CD4-positive, alpha-beta T cell (primary cell): ENCODE measurements at regions not wholly inside any gene's neighbourhood (a gene's known extent, or its start where the extent isn't known, plus 50 kb on each side); places are given as distances from the start of the nearest gene placed in this dataset.

Experiments used
- ATAC-seq: fragments of 200-7000 bp; cut with Tn5 transposase; one replicate; pipeline ENCODE4 v1.10.0; 2022; ENCODE audit warnings: mild to moderate bottlenecking; ENCODE audit not compliant: poor library complexity
- CTCF ChIA-PET: fragments of 350-600 bp; sonication (Branson Sonifier 250); formaldehyde crosslinking; loops from one replicate; lab custom pipeline; 2021; ENCODE audit warnings: antibody characterized with exemption, inconsistent platforms; lab: Charles Lee
- POLR2A ChIA-PET: fragments of 350-600 bp; sonication (Branson Sonifier 250); formaldehyde crosslinking; loops from one replicate; lab custom pipeline; 2021; ENCODE audit warnings: antibody characterized with exemption, inconsistent platforms; lab: Charles Lee
- DNase-seq, 14 experiments: peaks; one replicate each; pipeline ENCODE4 v3.0.0-alpha.2; 2013 to 2020; ENCODE audit warnings: mixed read lengths in 2 of 14
- H3K27ac ChIP-seq, 2 donors: one replicate each; pipeline versions ENCODE4 v1.5.1 to v1.7.0; 2013; ENCODE audit warnings: low read length in 2 of 2, low read depth in 1 of 2, mild to moderate bottlenecking in 1 of 2
- H3K27me3 ChIP-seq, 2 experiments: 1 replicate in 1 of 2; 2 replicates in 1 of 2; pipeline versions ENCODE4 v1.6.1 to v1.7.0; 2013; ENCODE audit warnings: low read length in 2 of 2, control low read depth in 1 of 2, mild to moderate bottlenecking in 1 of 2, moderate library complexity in 1 of 2; ENCODE audit not compliant: insufficient read depth in 2 of 2, control insufficient read depth in 1 of 2
- H3K36me3 ChIP-seq: one replicate; pipeline ENCODE4 v1.6.1; 2013; ENCODE audit warnings: low read length, control low read depth; ENCODE audit not compliant: insufficient read depth
- H3K4me1 ChIP-seq: one replicate; pipeline ENCODE4 v1.6.1; 2013; ENCODE audit warnings: low read length, control low read depth; ENCODE audit not compliant: insufficient read depth
- H3K4me3 ChIP-seq: one replicate; pipeline ENCODE4 v1.5.1; 2013; ENCODE audit warnings: mild to moderate bottlenecking, low read length, moderate library complexity
- H3K9me3 ChIP-seq, 2 experiments: 1 replicate in 1 of 2; 2 replicates in 1 of 2; pipeline versions ENCODE4 v1.6.1 to v1.7.0; 2013; ENCODE audit warnings: low read length in 2 of 2, mild to moderate bottlenecking in 2 of 2, control low read depth in 1 of 2, moderate library complexity in 1 of 2; ENCODE audit not compliant: control insufficient read depth in 1 of 2, insufficient read depth in 1 of 2
- H3K27ac Mint-ChIP-seq: one replicate; pipeline ENCODE4 v1.8.0; 2020; ENCODE audit warnings: mixed read lengths
- H3K27me3 Mint-ChIP-seq: one replicate; pipeline ENCODE4 v1.8.0; 2021; ENCODE audit warnings: mixed read lengths
- H3K36me3 Mint-ChIP-seq: one replicate; pipeline ENCODE4 v1.8.0; 2021; ENCODE audit warnings: low read depth, mixed read lengths
- H3K4me1 Mint-ChIP-seq: one replicate; pipeline ENCODE4 v1.8.0; 2021; ENCODE audit warnings: low read depth, mixed read lengths
- H3K4me3 Mint-ChIP-seq: one replicate; pipeline ENCODE4 v1.8.0; 2020; ENCODE audit warnings: mild to moderate bottlenecking, mixed read lengths
- H3K9me3 Mint-ChIP-seq: one replicate; pipeline ENCODE4 v1.8.0; 2020; ENCODE audit warnings: mixed read lengths
- CTCF ChIP-seq: fragments of 200-600 bp; IDR thresholded peaks from one replicate; pipeline ENCODE4 v1.8.0; 2022; ENCODE audit warnings: antibody characterized with exemption, mild to moderate bottlenecking
- intact Hi-C, 2 experiments: fragments of 100-400 bp; cut with DNase I in 1 of 2; cut with micrococcal nuclease in 1 of 2; formaldehyde crosslinking; loops; one replicate each; pipeline versions ENCODE4 v1.15.1 to v1.9.0; 2023 to 2025; cut with DNase I, micrococcal nuclease

- H3K27me3 ChIP-seq, result peaks cover 0 to 4% of the 10 kb centered on the region in 2 experiments
- H3K27ac Mint-ChIP-seq, result no peak overlapping the region
- H3K36me3 ChIP-seq, result no peaks in the 10 kb centered on the region
- POLR2A ChIA-PET, result no interaction called here
- H3K4me3 ChIP-seq, result no peak overlapping the region
- no peaks in the 10 kb centered on the region for H3K9me3 Mint-ChIP-seq
- ATAC-seq, result no peak
- H3K27me3 Mint-ChIP-seq, result peaks cover 8% of the 10 kb centered on the region
- H3K4me3 Mint-ChIP-seq, result no peak overlapping the region
- H3K9me3 ChIP-seq, result no peaks in the 10 kb centered on the region
- no peak for DNase-seq
- intact Hi-C loops, result no loop called here
- CTCF ChIA-PET, result no interaction called here
- H3K36me3 Mint-ChIP-seq, result no peaks in the 10 kb centered on the region
- H3K4me1 Mint-ChIP-seq, result no peaks in the 10 kb centered on the region
- no peaks in the 10 kb centered on the region for H3K4me1 ChIP-seq
- TF ChIP-seq CTCF, result no peak
- no peak overlapping the region for H3K27ac ChIP-seq
Measured at GRCh38 chr2:829047-829446, 121.6 kb upstream of the SNTG2 start.

DNA sequence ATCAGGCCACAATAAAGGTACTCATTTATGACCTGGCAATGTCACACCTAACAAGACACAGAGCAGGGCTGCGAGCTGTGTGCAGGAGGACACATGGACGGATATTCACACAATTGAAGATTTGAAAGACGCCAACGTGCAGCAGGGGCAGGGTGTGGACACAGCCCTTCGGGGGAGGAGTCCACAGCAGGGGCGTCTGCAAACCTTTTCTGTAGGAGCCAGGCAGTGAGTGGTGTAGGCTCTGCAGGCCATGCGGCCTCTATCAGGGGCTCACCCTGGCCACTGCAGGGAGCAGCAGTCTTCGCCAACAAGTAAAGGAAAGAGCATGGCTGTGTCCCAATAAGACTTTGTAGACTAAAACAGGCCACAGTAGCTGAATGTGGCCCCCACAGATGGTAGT, 125.7 kb upstream of the SNTG2 start:
- Histone ChIP-seq H3K4me3 (no peak overlapping the region), H3K36me3 (no peaks in the 10 kb centered on the region), H3K4me1 (no peaks in the 10 kb centered on the region), H3K9me3 (peaks cover 0 to 16% of the 10 kb centered on the region in 2 experiments), H3K27ac (no peak overlapping the region), H3K27me3 (no peaks in the 10 kb centered on the region)
- no peak for ATAC-seq
- no peak overlapping the region for H3K27ac Mint-ChIP-seq
- POLR2A ChIA-PET, result no interaction called here
- H3K36me3 Mint-ChIP-seq, result no peaks in the 10 kb centered on the region
- CTCF ChIA-PET, result no interaction called here
- no peak overlapping the region for H3K4me3 Mint-ChIP-seq
- intact Hi-C loops, result no loop called here
- H3K27me3 Mint-ChIP-seq, result peaks cover 5% of the 10 kb centered on the region
- no peaks in the 10 kb centered on the region for H3K4me1 Mint-ChIP-seq
- DNase-seq, result no peak
- no peak for TF ChIP-seq CTCF
- no peaks in the 10 kb centered on the region for H3K9me3 Mint-ChIP-seq

DNA sequence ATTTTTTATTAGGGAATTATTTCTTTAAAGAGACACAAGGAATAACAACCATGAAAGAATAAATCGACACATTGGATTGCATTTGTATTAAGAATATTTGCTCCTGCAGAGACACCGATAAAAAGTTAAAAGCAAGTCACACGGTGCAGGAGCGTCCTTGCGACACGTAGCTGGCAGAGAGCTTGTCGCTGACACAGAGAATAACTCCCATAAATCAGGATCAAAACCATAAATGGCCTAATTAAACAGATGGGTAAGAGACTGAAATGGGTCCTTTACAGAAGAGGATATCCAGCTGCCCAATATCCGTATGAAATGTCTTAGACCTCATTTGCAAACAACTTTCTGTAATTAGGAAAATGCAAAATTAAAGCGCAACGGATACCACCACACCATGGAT, 126.1 kb upstream of the SNTG2 start:
- no peak overlapping the region for H3K27ac ChIP-seq
- ChIA-PET CTCF (no interaction called here), POLR2A (no interaction called here)
- no peaks in the 10 kb centered on the region for H3K27me3 ChIP-seq
- no peak for DNase-seq
- no peak overlapping the region for H3K27ac Mint-ChIP-seq
- no peak for TF ChIP-seq CTCF
- H3K27me3 Mint-ChIP-seq, result peaks cover 5% of the 10 kb centered on the region
- no peak overlapping the region for H3K4me3 ChIP-seq
- no peaks in the 10 kb centered on the region for H3K9me3 Mint-ChIP-seq
- intact Hi-C loops, result no loop called here
- ATAC-seq, result no peak
- H3K4me3 Mint-ChIP-seq, result no peak overlapping the region
- H3K36me3 ChIP-seq, result no peaks in the 10 kb centered on the region
- H3K9me3 ChIP-seq, result peaks cover 0 to 16% of the 10 kb centered on the region in 2 experiments
- H3K4me1 ChIP-seq, result no peaks in the 10 kb centered on the region
- no peaks in the 10 kb centered on the region for H3K4me1 Mint-ChIP-seq
- no peaks in the 10 kb centered on the region for H3K36me3 Mint-ChIP-seq
